Mesendoderm (in vitro differentiated cells): ENCODE measurements at regions not wholly inside any gene's neighbourhood (a gene's known extent, or its start where the extent isn't known, plus 50 kb on each side); places are given as distances from the start of the nearest gene placed in this dataset.

ENCODE experiments used
- DNase-seq: peaks from one replicate; pipeline ENCODE4 v3.0.0; 2013
- H2AK5ac ChIP-seq: 2 replicates; pipeline ENCODE4 v1.6.1; 2013; ENCODE audit warnings: low read length, inconsistent platforms
- H2BK120ac ChIP-seq: 2 replicates; pipeline ENCODE4 v1.6.1; 2013; ENCODE audit warnings: low read depth, mild to moderate bottlenecking, low read length, moderate library complexity, mixed read lengths
- H2BK15ac ChIP-seq: replicated peaks from 2 replicates; pipeline ENCODE4 v1.6.1; 2013; ENCODE audit warnings: low read depth, mild to moderate bottlenecking, moderate library complexity
- H2BK5ac ChIP-seq: 2 replicates; pipeline ENCODE4 v1.6.1; 2013; ENCODE audit warnings: low read length, inconsistent platforms
- H3K18ac ChIP-seq: 2 replicates; pipeline ENCODE4 v1.6.1; 2013; ENCODE audit warnings: mild to moderate bottlenecking, low read length, mixed read lengths
- H3K23ac ChIP-seq: one replicate; pipeline ENCODE4 v1.6.1; 2013; ENCODE audit warnings: low read length
- H3K27ac ChIP-seq: 2 replicates; pipeline ENCODE4 v1.5.1; 2013; ENCODE audit warnings: low read depth, mild to moderate bottlenecking, inconsistent platforms, low read length, moderate library complexity
- H3K27me3 ChIP-seq: 2 replicates; pipeline ENCODE4 v1.6.1; 2013; ENCODE audit warnings: low read length, control low read depth, mild to moderate bottlenecking, inconsistent platforms; ENCODE audit not compliant: insufficient read depth, poor library complexity
- H3K36me3 ChIP-seq: 2 replicates; pipeline ENCODE4 v1.6.1; 2013; ENCODE audit warnings: low read length, inconsistent platforms; ENCODE audit not compliant: control insufficient read depth, insufficient read depth
- H3K4ac ChIP-seq: one replicate; pipeline ENCODE4 v1.6.1; 2013; ENCODE audit warnings: low read depth, mild to moderate bottlenecking, low read length, moderate library complexity
- H3K4me1 ChIP-seq: 2 replicates; pipeline ENCODE4 v1.6.1; 2013; ENCODE audit warnings: low read depth, low read length, inconsistent platforms; ENCODE audit not compliant: control insufficient read depth
- H3K4me2 ChIP-seq: 2 replicates; pipeline ENCODE4 v1.6.1; 2013; ENCODE audit warnings: low read length
- H3K4me3 ChIP-seq: 2 replicates; pipeline ENCODE4 v1.5.1; 2013; ENCODE audit warnings: mild to moderate bottlenecking, low read length
- H3K56ac ChIP-seq: one replicate; pipeline ENCODE4 v1.6.1; 2013; ENCODE audit warnings: low read length
- H3K79me1 ChIP-seq: 2 replicates; pipeline ENCODE4 v1.6.1; 2013; ENCODE audit warnings: low read length, inconsistent platforms
- H3K79me2 ChIP-seq: 2 replicates; pipeline ENCODE4 v1.6.1; 2013; ENCODE audit warnings: mild to moderate bottlenecking, low read length; ENCODE audit not compliant: control insufficient read depth, insufficient read depth
- H3K9ac ChIP-seq: 2 replicates; pipeline ENCODE4 v1.6.1; 2013; ENCODE audit warnings: low read length, inconsistent platforms
- H4K5ac ChIP-seq: one replicate; pipeline ENCODE4 v1.6.1; 2013; ENCODE audit warnings: low read length
- H4K8ac ChIP-seq: one replicate; pipeline ENCODE4 v1.6.1; 2013; ENCODE audit warnings: low read depth, mild to moderate bottlenecking, control low read depth, low read length, moderate library complexity
- WGBS: extraction: QIAGEN DNeasy Blood & Tissue Kit; methylation state at CpG from one replicate; pipeline ENCODE4 v1.1.7; 2013; ENCODE audit warnings: low lambda C conversion rate, missing lambda C conversion rate; ENCODE audit not compliant: insufficient coverage; ENCODE audit errors: extremely low coverage; 5-methylcytosine and 5-hydroxymethylcytosine counted together

DNA sequence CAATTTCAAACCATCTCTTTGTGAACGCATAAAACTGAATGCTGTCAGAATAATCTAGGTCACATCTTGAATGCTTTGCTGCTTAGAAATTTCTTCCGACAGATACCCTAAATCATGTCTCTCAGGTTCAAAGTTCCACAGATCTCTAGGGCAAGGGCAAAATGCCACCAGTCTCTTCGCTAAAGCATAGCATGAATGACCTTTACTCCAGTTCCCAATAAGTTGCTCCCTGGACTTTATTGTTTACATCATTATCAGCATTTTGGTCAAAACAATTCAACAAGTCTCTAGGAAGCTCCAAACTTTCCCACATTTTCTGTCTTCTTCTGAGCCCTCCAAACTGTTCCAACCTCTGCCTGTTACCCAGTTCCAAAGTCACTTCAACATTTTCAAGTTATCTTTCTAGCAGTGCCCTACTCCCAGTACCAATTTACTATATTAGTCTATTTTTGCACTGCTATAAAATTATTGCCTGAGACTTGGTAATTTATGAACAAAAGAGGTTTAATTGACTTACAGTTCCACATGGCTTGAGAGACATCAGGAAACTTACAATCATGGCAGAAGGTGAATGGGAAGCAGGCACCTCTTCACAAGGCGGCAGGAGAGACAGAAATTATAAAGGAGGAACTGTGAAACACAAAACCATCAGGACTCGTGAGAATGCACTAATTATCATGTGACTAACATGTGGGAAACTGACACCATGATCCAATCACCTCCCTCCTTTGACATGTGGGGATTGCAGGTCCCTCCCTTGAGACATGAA is 77.0 kb downstream of the SPRY2 start:
- Histone ChIP-seq H2BK5ac (no peak overlapping the region), H3K4ac (no peak overlapping the region), H3K4me3 (no peak overlapping the region), H2AK5ac (no peak overlapping the region), H3K23ac (no peak overlapping the region), H3K79me2 (no peaks in the 10 kb centered on the region), H3K4me1 (no peaks in the 10 kb centered on the region), H3K56ac (no peak overlapping the region), H2BK15ac (no peak overlapping the region), H3K27ac (no peak overlapping the region), H3K4me2 (no peak overlapping the region), H3K9ac (no peak overlapping the region), H3K27me3 (no peaks in the 10 kb centered on the region), H4K5ac (no peak overlapping the region), H3K79me1 (no peaks in the 10 kb centered on the region), H4K8ac (no peak overlapping the region), H3K18ac (no peak overlapping the region), H3K36me3 (no peaks in the 10 kb centered on the region), H2BK120ac (no peak overlapping the region)
- no CpG with 5 or more reads among the region's 5 CpGs for WGBS
- no peak for DNase-seq

DNA sequence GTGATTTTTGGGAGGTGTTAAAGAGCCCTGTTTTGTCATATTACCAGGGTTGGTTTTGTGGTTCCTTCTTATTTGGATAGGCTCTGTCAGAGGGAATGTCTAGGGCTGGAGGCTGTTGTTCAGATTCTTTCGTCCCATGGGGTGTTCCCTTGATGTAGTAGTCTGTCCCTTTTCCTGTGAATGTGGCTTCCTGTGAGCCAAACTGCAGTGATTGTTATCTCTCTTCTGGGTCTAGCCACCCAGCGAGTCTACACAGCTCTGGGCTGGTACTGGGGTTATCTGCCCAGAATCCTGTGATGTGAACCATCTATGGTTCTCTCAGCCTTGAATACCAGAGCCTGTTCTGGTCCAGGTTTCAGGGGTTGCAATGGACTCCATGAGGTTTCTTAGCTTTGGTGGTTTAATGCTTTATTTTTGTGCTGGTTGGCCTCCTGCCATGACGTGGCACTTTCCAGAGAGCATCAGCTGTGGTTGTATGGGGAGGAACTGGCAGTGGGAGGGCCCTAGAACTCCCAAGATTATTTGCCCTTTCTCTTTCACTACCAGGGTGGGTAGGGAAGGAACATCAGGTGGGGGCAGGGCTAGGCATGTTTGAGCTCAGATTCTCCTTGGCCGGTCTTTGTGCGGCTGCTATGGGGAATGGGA is 78.8 kb downstream of the SPRY2 start:
- no peak overlapping the region for H3K27ac ChIP-seq
- H3K4me2 ChIP-seq, result no peak overlapping the region
- no peak overlapping the region for H3K18ac ChIP-seq
- H3K4me1 ChIP-seq, result no peaks in the 10 kb centered on the region
- no peak overlapping the region for H3K9ac ChIP-seq
- no peak overlapping the region for H4K5ac ChIP-seq
- peak overlapping the region; percentile 24 for H3K23ac ChIP-seq
- H3K79me1 ChIP-seq, result no peaks in the 10 kb centered on the region
- no peak overlapping the region for H3K4me3 ChIP-seq
- no peak overlapping the region for H4K8ac ChIP-seq
- H3K79me2 ChIP-seq, result no peaks in the 10 kb centered on the region
- no peak overlapping the region for H3K56ac ChIP-seq
- H2BK120ac ChIP-seq, result no peak overlapping the region
- DNase-seq, result peak; percentile 53
- no peak overlapping the region for H2BK15ac ChIP-seq
- no peaks in the 10 kb centered on the region for H3K27me3 ChIP-seq
- no peak overlapping the region for H2AK5ac ChIP-seq
- H3K4ac ChIP-seq, result no peak overlapping the region
- H2BK5ac ChIP-seq, result no peak overlapping the region
- no CpG with 5 or more reads among the region's 5 CpGs for WGBS
- H3K36me3 ChIP-seq, result no peaks in the 10 kb centered on the region

DNA sequence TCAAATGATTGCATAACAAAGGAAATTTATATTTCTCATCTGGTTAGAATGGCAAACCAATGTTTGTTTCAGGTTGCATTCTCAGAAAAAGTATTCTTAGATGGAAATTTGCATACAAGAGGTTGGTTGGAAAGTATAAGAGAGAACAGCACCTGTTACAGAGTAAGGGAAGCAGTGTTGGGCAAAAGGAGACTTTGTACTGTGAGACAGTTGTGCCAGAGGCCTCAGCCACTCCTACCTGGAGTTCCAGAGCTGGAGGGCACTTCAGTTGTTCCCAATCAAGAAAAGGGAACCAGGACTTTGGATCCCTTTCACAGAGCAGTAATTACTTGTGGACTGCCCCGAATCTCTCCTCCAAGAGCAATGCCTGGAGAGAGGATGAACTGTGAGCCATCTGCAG is 81.8 kb downstream of the SPRY2 start:
- DNase-seq, result no peak
- H3K27ac ChIP-seq, result no peak overlapping the region
- no peak overlapping the region for H3K56ac ChIP-seq
- H4K5ac ChIP-seq, result no peak overlapping the region
- no peak overlapping the region for H4K8ac ChIP-seq
- H3K4ac ChIP-seq, result no peak overlapping the region
- no peaks in the 10 kb centered on the region for H3K36me3 ChIP-seq
- no peaks in the 10 kb centered on the region for H3K4me1 ChIP-seq
- H2BK15ac ChIP-seq, result no peak overlapping the region
- H3K18ac ChIP-seq, result no peak overlapping the region
- H2BK120ac ChIP-seq, result no peak overlapping the region
- H3K23ac ChIP-seq, result no peak overlapping the region
- H3K79me2 ChIP-seq, result no peaks in the 10 kb centered on the region
- no peaks in the 10 kb centered on the region for H3K79me1 ChIP-seq
- no CpG with 5 or more reads among the region's 1 CpG for WGBS
- no peak overlapping the region for H3K4me2 ChIP-seq
- H3K4me3 ChIP-seq, result no peak overlapping the region
- H3K27me3 ChIP-seq, result no peaks in the 10 kb centered on the region
- H2BK5ac ChIP-seq, result no peak overlapping the region
- H2AK5ac ChIP-seq, result no peak overlapping the region
- H3K9ac ChIP-seq, result no peak overlapping the region

DNA sequence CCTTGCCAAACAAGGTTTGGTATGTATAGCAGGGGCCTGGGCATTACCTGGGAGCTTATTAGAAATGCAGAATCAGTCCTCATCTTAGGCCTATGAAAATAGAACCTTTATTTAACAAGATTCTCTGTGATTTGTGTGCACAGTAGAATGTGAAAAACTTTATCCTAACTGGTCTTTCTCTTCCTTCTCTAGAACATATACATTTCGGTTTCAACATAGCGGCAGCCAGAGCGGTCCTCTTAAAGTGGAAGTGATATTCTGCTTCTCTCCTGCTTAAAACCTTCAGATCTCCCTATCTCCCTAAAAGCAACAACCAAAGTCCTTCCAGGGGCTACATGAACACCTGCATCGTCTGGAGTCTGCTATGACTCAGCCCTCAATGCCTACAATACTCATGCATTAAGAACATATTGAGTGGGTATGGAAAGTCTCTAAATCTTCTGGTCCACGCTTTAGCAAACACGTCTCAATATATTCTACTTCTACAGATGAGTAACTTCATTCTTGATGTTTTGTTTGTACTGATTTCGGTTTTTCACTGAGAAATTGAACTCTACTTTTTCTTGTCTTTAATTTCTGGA is 84.5 kb downstream of the SPRY2 start:
- Histone ChIP-seq H3K27me3 (no peaks in the 10 kb centered on the region), H2BK5ac (no peak overlapping the region), H2BK15ac (no peak overlapping the region), H3K36me3 (no peaks in the 10 kb centered on the region), H3K4ac (no peak overlapping the region), H3K56ac (no peak overlapping the region), H3K79me2 (no peaks in the 10 kb centered on the region), H3K4me3 (no peak overlapping the region), H3K23ac (no peak overlapping the region), H2BK120ac (no peak overlapping the region), H4K5ac (no peak overlapping the region), H3K9ac (no peak overlapping the region), H3K4me1 (no peaks in the 10 kb centered on the region), H3K27ac (no peak overlapping the region), H3K79me1 (no peaks in the 10 kb centered on the region), H2AK5ac (no peak overlapping the region), H3K18ac (no peak overlapping the region), H3K4me2 (no peak overlapping the region), H4K8ac (no peak overlapping the region)
- no peak for DNase-seq
- no CpG with 5 or more reads among the region's 7 CpGs for WGBS

DNA sequence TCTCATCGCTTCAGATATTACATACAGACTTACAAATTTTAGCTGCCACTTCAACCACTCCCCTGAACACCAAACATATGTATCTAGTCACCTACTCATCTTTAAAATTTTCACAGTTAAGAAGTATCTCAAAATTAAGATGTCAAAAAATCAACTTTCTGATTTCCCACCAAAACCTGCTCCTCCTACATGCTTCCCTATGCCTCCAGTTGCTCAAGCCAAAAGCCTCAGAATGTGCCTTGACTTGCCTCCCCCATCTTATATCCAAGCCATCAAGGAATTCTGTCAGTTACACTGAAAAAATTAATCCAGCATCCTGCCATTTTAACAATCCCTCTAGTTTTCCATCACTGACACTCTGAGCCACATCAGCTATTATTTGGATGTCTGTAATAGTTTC is 85.0 kb downstream of the SPRY2 start:
- no peak overlapping the region for H3K56ac ChIP-seq
- no peaks in the 10 kb centered on the region for H3K79me2 ChIP-seq
- WGBS, result no CpG with 5 or more reads among the region's 1 CpG
- no peak overlapping the region for H4K5ac ChIP-seq
- peak overlapping the region; percentile 85 for H2BK15ac ChIP-seq
- no peaks in the 10 kb centered on the region for H3K4me1 ChIP-seq
- no peak overlapping the region for H2BK5ac ChIP-seq
- H3K4me2 ChIP-seq, result no peak overlapping the region
- no peak overlapping the region for H3K9ac ChIP-seq
- no peaks in the 10 kb centered on the region for H3K27me3 ChIP-seq
- H3K18ac ChIP-seq, result no peak overlapping the region
- no peak overlapping the region for H3K4me3 ChIP-seq
- no peak overlapping the region for H4K8ac ChIP-seq
- no peak for DNase-seq
- no peak overlapping the region for H2BK120ac ChIP-seq
- no peak overlapping the region for H3K27ac ChIP-seq
- no peaks in the 10 kb centered on the region for H3K36me3 ChIP-seq
- no peak overlapping the region for H3K23ac ChIP-seq
- no peak overlapping the region for H3K4ac ChIP-seq
- H2AK5ac ChIP-seq, result no peak overlapping the region
- no peaks in the 10 kb centered on the region for H3K79me1 ChIP-seq
